H1 (cell line): ENCODE measurements at regions not wholly inside any gene's neighbourhood (a gene's known extent, or its start where the extent isn't known, plus 50 kb on each side); places are given as distances from the start of the nearest gene placed in this dataset.

Experiments
- CHD7 ChIP-seq: fragments of 300-600 bp; sonication (generic); IDR thresholded peaks from 2 replicates; pipeline ENCODE4 v1.7.1; 2012; ENCODE audit warnings: low read length, moderate library complexity, mild to moderate bottlenecking, inconsistent platforms; ENCODE audit not compliant: insufficient replicate concordance

GRCh38 chr18:73669297-73669696 lies 478.3 kb downstream of the FBXO15 start (continued):
- no peak for TF ChIP-seq CHD7
